IMR-90 (cell line): ENCODE measurements at regions not wholly inside any gene's neighbourhood (a gene's known extent, or its start where the extent isn't known, plus 50 kb on each side); places are given as distances from the start of the nearest gene placed in this dataset.

ENCODE experiments used
- ATAC-seq: fragments of 200-7000 bp; cut with Tn5 transposase; 2 replicates; pipeline ENCODE4 v1.9.1; 2020; ENCODE audit warnings: low read depth, mild to moderate bottlenecking, moderate library complexity
- BruUV-seq: library from RNA; stranded (reverse); fragments of 400-500 nt; replicated peaks from 2 replicates; lab custom pipeline; 2021; lab: Mats Ljungman, UMichigan
- CTCF ChIA-PET: fragments of 300-600 bp; formaldehyde crosslinking; extraction: SDS; loops from one replicate; lab custom pipeline; 2021; ENCODE audit warnings: antibody characterized with exemption; lab: Yijun Ruan, JAX
- POLR2A ChIA-PET: fragments of 300-600 bp; sonication (Branson Sonifier 250); formaldehyde crosslinking; loops from one replicate; lab custom pipeline; 2022; ENCODE audit warnings: antibody characterized with exemption; ENCODE audit not compliant: unreplicated experiment; lab: Charles Lee
- DNase-seq: peaks from one replicate; pipeline ENCODE4 v3.0.0; 2013
- H2AFZ ChIP-seq: replicated peaks from 2 replicates; pipeline ENCODE3; 2013; ENCODE audit warnings: low read length, mild to moderate bottlenecking; ENCODE audit not compliant: poor library complexity
- H2AK5ac ChIP-seq: 2 replicates; pipeline ENCODE4 v1.6.1; 2013; ENCODE audit warnings: low read depth, low read length, inconsistent platforms
- H2AK9ac ChIP-seq: replicated peaks from 2 replicates; pipeline ENCODE3; 2013; ENCODE audit warnings: mild to moderate bottlenecking, low read depth, low read length, moderate library complexity; ENCODE audit not compliant: poor library complexity
- H2BK120ac ChIP-seq: 2 replicates; pipeline ENCODE4 v1.6.1; 2013; ENCODE audit warnings: low read depth, low read length, inconsistent platforms
- H2BK15ac ChIP-seq: 3 replicates; pipeline ENCODE4 v1.6.1; 2013; ENCODE audit warnings: low read depth, low read length, inconsistent platforms
- H2BK20ac ChIP-seq: 2 replicates; pipeline ENCODE4 v1.6.1; 2013; ENCODE audit warnings: low read depth, mild to moderate bottlenecking, inconsistent platforms, low read length, moderate library complexity
- H2BK5ac ChIP-seq: 2 replicates; pipeline ENCODE4 v1.6.1; 2013; ENCODE audit warnings: mild to moderate bottlenecking, low read depth, low read length, inconsistent platforms; ENCODE audit not compliant: poor library complexity, severe bottlenecking
- H3K14ac ChIP-seq: replicated peaks from 2 replicates; pipeline ENCODE4 v1.6.1; 2013; ENCODE audit warnings: low read depth, low read length, inconsistent platforms
- H3K18ac ChIP-seq: 2 replicates; pipeline ENCODE4 v1.6.1; 2013; ENCODE audit warnings: low read depth, low read length, control low read depth
- H3K23ac ChIP-seq: 2 replicates; pipeline ENCODE4 v1.6.1; 2013; ENCODE audit warnings: low read depth, low read length, inconsistent platforms
- H3K27ac ChIP-seq: 2 replicates; pipeline ENCODE4 v1.5.1; 2013; ENCODE audit warnings: mild to moderate bottlenecking, control low read depth, low read length; ENCODE audit not compliant: insufficient read depth
- H3K27me3 ChIP-seq: 2 replicates; pipeline ENCODE4 v1.6.1; 2013; ENCODE audit warnings: low read length; ENCODE audit not compliant: control insufficient read depth, insufficient read depth
- H3K36me3 ChIP-seq: 2 replicates; pipeline ENCODE4 v1.6.1; 2013; ENCODE audit warnings: low read length, mixed read lengths; ENCODE audit not compliant: control insufficient read depth, insufficient read depth
- H3K4ac ChIP-seq: 2 replicates; pipeline ENCODE4 v1.6.1; 2013; ENCODE audit warnings: low read depth, low read length, inconsistent platforms
- H3K4me1 ChIP-seq: 2 replicates; pipeline ENCODE4 v1.6.1; 2013; ENCODE audit warnings: low read length, mixed read lengths; ENCODE audit not compliant: control insufficient read depth, insufficient read depth
- H3K4me2 ChIP-seq: 2 replicates; pipeline ENCODE4 v1.6.1; 2013; ENCODE audit warnings: low read depth, mild to moderate bottlenecking, control low read depth, low read length, moderate library complexity
- H3K4me3 ChIP-seq: 2 replicates; pipeline ENCODE4 v1.5.1; 2013; ENCODE audit warnings: low read depth, mild to moderate bottlenecking, control low read depth, low read length, moderate library complexity; ENCODE audit not compliant: insufficient read depth
- H3K56ac ChIP-seq: 2 replicates; pipeline ENCODE4 v1.6.1; 2013; ENCODE audit warnings: low read length, inconsistent platforms; ENCODE audit not compliant: insufficient read depth; ENCODE audit errors: extremely low read depth
- H3K79me1 ChIP-seq, 2 experiments: 2 replicates each; pipeline ENCODE4 v1.6.1; 2013; ENCODE audit warnings: low read length in 2 of 2, inconsistent platforms in 1 of 2, low read depth in 1 of 2
- H3K9ac ChIP-seq: 2 replicates; pipeline ENCODE4 v1.6.1; 2013; ENCODE audit warnings: low read depth, low read length, control low read depth
- H3K9me1 ChIP-seq: 2 replicates; pipeline ENCODE4 v1.6.1; 2013; ENCODE audit warnings: low read length, inconsistent platforms; ENCODE audit not compliant: insufficient read depth
- H3K9me3 ChIP-seq: 2 replicates; pipeline ENCODE4 v1.6.1; 2013; ENCODE audit warnings: low read length; ENCODE audit not compliant: control insufficient read depth, insufficient read depth
- H4K20me1 ChIP-seq: 2 replicates; pipeline ENCODE4 v1.6.1; 2013; ENCODE audit warnings: low read length, inconsistent platforms; ENCODE audit not compliant: insufficient read depth
- H4K5ac ChIP-seq: 2 replicates; pipeline ENCODE4 v1.6.1; 2013; ENCODE audit warnings: mild to moderate bottlenecking, low read depth, low read length, control low read depth
- H4K8ac ChIP-seq, 2 experiments: 2 replicates each; pipeline ENCODE4 v1.6.1; 2013; ENCODE audit warnings: low read depth in 2 of 2, low read length in 2 of 2, control low read depth in 1 of 2, inconsistent platforms in 1 of 2
- H4K91ac ChIP-seq: 2 replicates; pipeline ENCODE4 v1.6.1; 2013; ENCODE audit warnings: low read depth, low read length, inconsistent platforms; ENCODE audit not compliant: insufficient read depth
- CEBPB ChIP-seq: IDR thresholded peaks from 2 replicates; pipeline ENCODE4 v1.6.1; 2012; ENCODE audit warnings: low read depth, low read length, improper control_type of control experiment
- FOS ChIP-seq: fragments of 150-350 bp; IDR thresholded peaks from 2 replicates; pipeline ENCODE4 v1.6.1; 2016; ENCODE audit warnings: low read depth, low read length
- MAFK ChIP-seq: IDR thresholded peaks from 2 replicates; pipeline ENCODE4 v1.6.1; 2012; ENCODE audit warnings: low read depth, low read length, improper control_type of control experiment
- POLR2A ChIP-seq: IDR thresholded peaks from 2 replicates; pipeline ENCODE4 v1.6.1; 2012; ENCODE audit warnings: mild to moderate bottlenecking, low read depth, low read length
- RAD21 ChIP-seq: IDR thresholded peaks from 2 replicates; pipeline ENCODE4 v1.6.1; 2012; ENCODE audit warnings: low read length, improper control_type of control experiment
- RCOR1 ChIP-seq: IDR thresholded peaks from 2 replicates; pipeline ENCODE4 v1.6.1; 2012; ENCODE audit warnings: mild to moderate bottlenecking, low read length, improper control_type of control experiment; ENCODE audit not compliant: insufficient replicate concordance
- WGBS, 2 experiments: methylation state at CpG; one replicate each; pipeline versions ENCODE4 v1.1.5 to v1.1.7; 2013; ENCODE audit warnings: missing lambda C conversion rate in 2 of 2; ENCODE audit not compliant: insufficient read length in 1 of 2; ENCODE audit errors: extremely low coverage in 2 of 2; 5-methylcytosine and 5-hydroxymethylcytosine counted together
- dilution Hi-C: fragments of 300-500 bp; cut with HindIII; formaldehyde crosslinking; loops from one replicate; pipeline ENCODE4 v1.14.3; 2018; ENCODE audit warnings: low sequenced_read_pairs; ENCODE audit not compliant: unreplicated experiment
- in situ Hi-C: fragments of 300-500 bp; cut with MboI; formaldehyde crosslinking; loops from 3 replicates; pipeline ENCODE4 v1.14.3; 2019; ENCODE audit warnings: low sequenced_read_pairs, inconsistent platforms, mixed read lengths
- intact Hi-C: fragments of 100-400 bp; cut with micrococcal nuclease; formaldehyde crosslinking; loops from 2 replicates; pipeline ENCODE4 v1.10.0; 2022
- TF ChIP-seq, protein P1 (sequence below): fragments of 150-350 bp; IDR thresholded peaks from 2 replicates; pipeline ENCODE4 v1.6.1; 2016; ENCODE audit warnings: low read depth, mild to moderate bottlenecking, low read length, moderate library complexity, borderline replicate concordance

DNA sequence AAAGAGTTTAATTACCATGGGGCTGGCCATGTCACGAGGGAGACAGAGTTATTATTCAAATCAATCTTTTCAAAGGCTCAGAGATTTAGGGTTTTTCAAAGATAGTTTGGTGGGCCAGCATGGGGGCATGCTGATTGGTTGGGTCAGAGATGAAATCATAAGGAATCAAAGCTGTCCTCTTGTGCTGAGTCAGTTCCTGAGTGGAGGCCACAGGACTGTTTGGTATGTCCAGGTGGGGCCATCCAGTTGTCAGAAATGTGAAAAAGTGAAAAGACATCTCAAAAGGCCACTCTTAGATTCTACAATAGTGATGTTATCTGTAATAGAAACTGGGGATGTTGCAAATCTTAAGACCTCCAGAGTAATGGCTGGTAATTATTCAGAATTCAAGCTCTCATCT, 288.6 kb downstream of the EN1 start:
- in situ Hi-C loops (no loop called here), dilution Hi-C loops (no loop called here), intact Hi-C loops (no loop called here)
- ATAC-seq (no peak), DNase-seq (no peak)
- WGBS, 2 experiments = 20% methylated on average over 1 of the region's 1 CpG; no CpG with 5 or more reads in 1 of the 2 experiments
- no TSS peak for BruUV-seq
- Histone ChIP-seq H2AFZ (no peak overlapping the region), H2BK5ac (no peak overlapping the region), H2AK5ac (no peak overlapping the region), H3K4ac (no peak overlapping the region), H3K27me3 (no peaks in the 10 kb centered on the region), H4K91ac (no peak overlapping the region), H4K20me1 (no peaks in the 10 kb centered on the region), H3K27ac (no peak overlapping the region), H2BK15ac (no peak overlapping the region), H3K56ac (no peak overlapping the region), H3K4me3 (no peak overlapping the region), H4K8ac (no peak overlapping the region), H3K4me2 (no peak overlapping the region), H3K18ac (no peak overlapping the region), H2AK9ac (no peak overlapping the region), H4K5ac (no peak overlapping the region), H2BK20ac (no peak overlapping the region), H3K23ac (no peak overlapping the region), H3K79me1 (no peaks in the 10 kb centered on the region), H3K14ac (no peak overlapping the region), H3K9me1 (no peaks in the 10 kb centered on the region), H3K9ac (no peak overlapping the region), H3K9me3 (no peaks in the 10 kb centered on the region), H2BK120ac (no peak overlapping the region), H3K4me1 (no peaks in the 10 kb centered on the region), H3K36me3 (no peaks in the 10 kb centered on the region)
- ChIA-PET POLR2A (no interaction called here), CTCF (no interaction called here)
- TF ChIP-seq POLR2A = no peak
- no peak for TF ChIP-seq FOS
- no peak for TF ChIP-seq RAD21
- no peak for TF ChIP-seq RCOR1
- TF ChIP-seq MAFK = no peak
- no peak for TF ChIP-seq CEBPB
- TF ChIP-seq, protein P1, sequence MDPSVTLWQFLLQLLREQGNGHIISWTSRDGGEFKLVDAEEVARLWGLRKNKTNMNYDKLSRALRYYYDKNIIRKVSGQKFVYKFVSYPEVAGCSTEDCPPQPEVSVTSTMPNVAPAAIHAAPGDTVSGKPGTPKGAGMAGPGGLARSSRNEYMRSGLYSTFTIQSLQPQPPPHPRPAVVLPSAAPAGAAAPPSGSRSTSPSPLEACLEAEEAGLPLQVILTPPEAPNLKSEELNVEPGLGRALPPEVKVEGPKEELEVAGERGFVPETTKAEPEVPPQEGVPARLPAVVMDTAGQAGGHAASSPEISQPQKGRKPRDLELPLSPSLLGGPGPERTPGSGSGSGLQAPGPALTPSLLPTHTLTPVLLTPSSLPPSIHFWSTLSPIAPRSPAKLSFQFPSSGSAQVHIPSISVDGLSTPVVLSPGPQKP = no peak
